A549 (cell line): ENCODE measurements at regions not wholly inside any gene's neighbourhood (a gene's known extent, or its start where the extent isn't known, plus 50 kb on each side); places are given as distances from the start of the nearest gene placed in this dataset.
"Not testable (repeated sequence)": the region's sequence is repeated elsewhere in the genome, so short reads cannot be mapped to it uniquely, and the experiment has no call there.

Experiments
- ATAC-seq, 2 experiments: fragments of 200-7000 bp in 1 of 2; fragments of >200 bp in 1 of 2; cut with Nextera tagmentation in 1 of 2; cut with Tn5 transposase in 1 of 2; 3 replicates each; pipeline versions ENCODE4 v1.8.0 to v1.9.1; 2018 to 2020; ENCODE audit warnings: mild to moderate bottlenecking in 1 of 2, moderate library complexity in 1 of 2
- CTCF ChIA-PET: fragments of 300-600 bp; sonication (Branson Sonifier 250); formaldehyde crosslinking; extraction: SDS; loops from one replicate; lab custom pipeline; 2021; ENCODE audit warnings: antibody characterized with exemption, inconsistent platforms; lab: Yijun Ruan, JAX
- POLR2A ChIA-PET: fragments of 350-600 bp; formaldehyde crosslinking; extraction: SDS; loops from one replicate; lab custom pipeline; 2021; ENCODE audit warnings: antibody characterized with exemption, inconsistent platforms; lab: Yijun Ruan, JAX
- DNase-seq, 2 experiments: peaks; one replicate each; pipeline versions ENCODE4 v3.0.0 to v3.0.0-alpha.2; 2011 to 2016; ENCODE audit warnings: low read depth in 1 of 2, low spot score in 1 of 2
- FAIRE-seq: peaks from 2 replicates; lab custom pipeline; 2011; peaks lifted over from hg19 to GRCh38; lab: Jason Lieb, UNC
- H3K27ac ChIP-seq, 2 experiments: fragments of >200 bp; sonication (Bioruptor Twin); formaldehyde crosslinking; 3 replicates each; pipeline ENCODE4 v1.5.1; 2016 to 2017
- H3K4me1 ChIP-seq: fragments of >200 bp; sonication (Bioruptor Twin); formaldehyde crosslinking; 3 replicates; pipeline ENCODE4 v1.6.1; 2016
- H3K4me2 ChIP-seq: fragments of >200 bp; sonication (Bioruptor Twin); formaldehyde crosslinking; 3 replicates; pipeline ENCODE4 v1.6.1; 2016
- H3K4me3 ChIP-seq: fragments of >200 bp; sonication (Bioruptor Twin); formaldehyde crosslinking; 3 replicates; pipeline ENCODE4 v1.5.1; 2016
- H3K9me3 ChIP-seq: fragments of >200 bp; sonication (Bioruptor Twin); formaldehyde crosslinking; 3 replicates; pipeline ENCODE4 v1.6.1; 2016
- CBX2 ChIP-seq: fragments of 200-600 bp; sonication (generic); IDR thresholded peaks from 2 replicates; pipeline ENCODE4 v1.6.1; 2016; ENCODE audit warnings: low read depth, mild to moderate bottlenecking, borderline replicate concordance
- CHD2 ChIP-seq: fragments of 150-350 bp; IDR thresholded peaks from 2 replicates; pipeline ENCODE4 v1.6.1; 2014; ENCODE audit warnings: low read length; ENCODE audit not compliant: partially characterized antibody
- CHD4 ChIP-seq: fragments of 200-600 bp; sonication (generic); IDR thresholded peaks from 2 replicates; pipeline ENCODE4 v1.6.1; 2016; ENCODE audit warnings: antibody characterized with exemption, mild to moderate bottlenecking, borderline replicate concordance
- CTCF ChIP-seq: fragments of >200 bp; sonication (Bioruptor Twin); formaldehyde crosslinking; IDR thresholded peaks from 3 replicates; pipeline ENCODE4 v1.5.1; 2016
- HDAC2 ChIP-seq: fragments of 200-600 bp; sonication (generic); IDR thresholded peaks from 2 replicates; pipeline ENCODE4 v1.6.1; 2016
- JUN ChIP-seq, 2 experiments: fragments of >200 bp; sonication (Bioruptor Twin); formaldehyde crosslinking; IDR thresholded peaks; 2 replicates in 1 of 2; 3 replicates in 1 of 2; pipeline ENCODE4 v1.6.1; 2016 to 2017
- JUNB ChIP-seq: fragments of >200 bp; sonication (Bioruptor Twin); formaldehyde crosslinking; IDR thresholded peaks from 2 replicates; pipeline ENCODE4 v1.6.1; 2016
- KDM1A ChIP-seq: fragments of 200-600 bp; sonication (generic); IDR thresholded peaks from 2 replicates; pipeline ENCODE4 v1.6.1; 2016; ENCODE audit warnings: low read depth, mild to moderate bottlenecking
- NFE2L2 ChIP-seq: fragments of 150-350 bp; conservative IDR thresholded peaks from 2 replicates; pipeline ENCODE4 v1.6.1; 2014; ENCODE audit warnings: low read length
- NPAS2 ChIP-seq: fragments of 250-450 bp; sonication (Bioruptor Pico); IDR thresholded peaks from 2 replicates; pipeline ENCODE4 v1.8.0; 2022; ENCODE audit warnings: mild to moderate bottlenecking, moderate library complexity, borderline replicate concordance
- NR3C1 ChIP-seq: fragments of >200 bp; sonication (Bioruptor Twin); formaldehyde crosslinking; IDR thresholded peaks from 3 replicates; pipeline ENCODE4 v1.6.1; 2017
- PHF8 ChIP-seq: fragments of 200-600 bp; sonication (generic); IDR thresholded peaks from 2 replicates; pipeline ENCODE4 v1.6.1; 2016; ENCODE audit warnings: low read depth, mild to moderate bottlenecking, antibody characterized with exemption, moderate library complexity, borderline replicate concordance
- RAD21 ChIP-seq, 2 experiments: fragments of >200 bp in 1 of 2; sonication (Bioruptor Twin) in 1 of 2; formaldehyde crosslinking in 1 of 2; IDR thresholded peaks in 1 of 2; conservative IDR thresholded peaks in 1 of 2; 2 replicates in 1 of 2; 3 replicates in 1 of 2; pipeline ENCODE4 v1.6.1; 2012 to 2018; ENCODE audit warnings: inconsistent platforms in 1 of 2
- RCOR1 ChIP-seq: fragments of 150-350 bp; IDR thresholded peaks from 2 replicates; pipeline ENCODE4 v1.6.1; 2014; ENCODE audit warnings: antibody characterized with exemption, low read length, low read depth
- REST ChIP-seq: fragments of 200-600 bp; sonication (generic); IDR thresholded peaks from 2 replicates; pipeline ENCODE4 v1.6.1; 2016; ENCODE audit warnings: antibody characterized with exemption, mild to moderate bottlenecking, moderate library complexity
- RFX5 ChIP-seq: fragments of 450-650 bp; IDR thresholded peaks from 2 replicates; pipeline ENCODE4 v1.7.1; 2014; ENCODE audit warnings: antibody characterized with exemption, mild to moderate bottlenecking, moderate library complexity
- TFCP2L1 ChIP-seq: fragments of 250-450 bp; sonication (Bioruptor Pico); IDR thresholded peaks from 2 replicates; pipeline ENCODE4 v1.5.0; 2021; ENCODE audit warnings: mild to moderate bottlenecking
- ZC3H11A ChIP-seq: fragments of 450-650 bp; IDR thresholded peaks from 2 replicates; pipeline ENCODE4 v1.6.1; 2014; ENCODE audit warnings: antibody characterized with exemption, mild to moderate bottlenecking
- ZSCAN20 ChIP-seq: fragments of 250-450 bp; sonication (Bioruptor Pico); IDR thresholded peaks from 2 replicates; pipeline ENCODE4 v1.8.0; 2022; ENCODE audit warnings: mild to moderate bottlenecking, moderate library complexity
- WGBS: methylation state at CpG from one replicate; pipeline ENCODE4 v1.1.6; 2017; ENCODE audit errors: missing lambda C conversion rate; 5-methylcytosine and 5-hydroxymethylcytosine counted together
- TF ChIP-seq, protein P1 (sequence below): fragments of 450-650 bp; IDR thresholded peaks from 2 replicates; pipeline ENCODE4 v1.6.1; 2014; ENCODE audit warnings: antibody characterized with exemption
- TF ChIP-seq, protein P2 (sequence below): fragments of 150-350 bp; IDR thresholded peaks from 2 replicates; pipeline ENCODE4 v1.6.1; 2014; ENCODE audit warnings: low read depth, mild to moderate bottlenecking, low read length

DNA sequence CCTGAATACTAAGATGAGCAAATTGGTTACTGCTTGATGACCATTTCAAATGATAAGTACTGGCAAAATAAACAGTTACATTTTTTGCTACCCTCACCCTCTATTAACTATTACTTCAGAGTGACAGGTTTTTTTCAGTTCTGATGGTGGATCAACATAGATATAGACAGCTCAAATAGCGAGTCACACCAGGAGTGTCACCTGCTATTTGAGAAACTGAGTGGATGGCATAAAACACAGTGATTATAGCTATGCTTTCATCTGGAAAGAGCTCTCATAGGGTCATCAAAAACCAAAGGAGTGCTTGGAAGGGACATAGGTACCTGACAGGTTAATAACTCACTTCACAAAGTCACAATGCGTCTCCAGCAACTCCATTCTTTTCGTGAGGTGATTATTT, 244.5 kb upstream of the C9orf72 start (continued):
- no peak for TF ChIP-seq CTCF

DNA sequence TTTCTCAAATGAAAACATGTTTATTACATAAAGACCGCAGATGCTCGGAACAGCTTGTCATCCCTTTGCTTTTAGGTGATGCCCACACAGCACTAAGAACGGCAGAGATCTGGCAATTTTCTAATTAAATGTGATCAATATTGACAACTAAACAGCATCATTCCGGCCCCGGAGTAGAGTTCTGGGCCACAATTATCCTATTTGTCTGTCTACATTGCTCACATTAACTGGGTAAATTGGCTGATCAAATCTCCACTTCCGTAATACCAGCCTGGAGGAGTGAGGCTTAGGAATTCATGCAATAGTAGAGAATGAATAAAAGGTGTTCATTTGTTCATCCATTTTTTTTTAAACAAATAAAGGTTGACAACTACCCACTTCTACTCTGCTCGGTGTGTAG, 245.1 kb upstream of the C9orf72 start:
- H3K4me2 ChIP-seq = no peak overlapping the region
- no peak overlapping the region for H3K4me3 ChIP-seq
- WGBS = 23% methylated on average over 7 of the region's 7 CpGs
- no peak for FAIRE-seq
- H3K4me1 ChIP-seq = no peaks in the 10 kb centered on the region
- no peak for TF ChIP-seq CHD2
- TF ChIP-seq ZC3H11A = no peak
- no peak for TF ChIP-seq REST
- no peak for TF ChIP-seq RAD21 (conservative IDR thresholded peaks at IDR 0.05 in 1 of 2, IDR thresholded peaks at IDR 0.05 in 1 of 2)
- no peak for TF ChIP-seq TFCP2L1
- TF ChIP-seq, protein P1, sequence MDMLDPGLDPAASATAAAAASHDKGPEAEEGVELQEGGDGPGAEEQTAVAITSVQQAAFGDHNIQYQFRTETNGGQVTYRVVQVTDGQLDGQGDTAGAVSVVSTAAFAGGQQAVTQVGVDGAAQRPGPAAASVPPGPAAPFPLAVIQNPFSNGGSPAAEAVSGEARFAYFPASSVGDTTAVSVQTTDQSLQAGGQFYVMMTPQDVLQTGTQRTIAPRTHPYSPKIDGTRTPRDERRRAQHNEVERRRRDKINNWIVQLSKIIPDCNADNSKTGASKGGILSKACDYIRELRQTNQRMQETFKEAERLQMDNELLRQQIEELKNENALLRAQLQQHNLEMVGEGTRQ = no peak
- no peak for TF ChIP-seq JUN (IDR thresholded peaks at IDR 0.05)
- no peak for TF ChIP-seq NR3C1
- TF ChIP-seq, all 56 proteins: peak for 0
- POLR2A ChIA-PET = no interaction called here
- CTCF ChIA-PET = no interaction called here
- H3K9me3 ChIP-seq = no peaks in the 10 kb centered on the region
- H3K27ac ChIP-seq = no peak overlapping the region
- ATAC-seq (no peak), DNase-seq (no peak)

DNA sequence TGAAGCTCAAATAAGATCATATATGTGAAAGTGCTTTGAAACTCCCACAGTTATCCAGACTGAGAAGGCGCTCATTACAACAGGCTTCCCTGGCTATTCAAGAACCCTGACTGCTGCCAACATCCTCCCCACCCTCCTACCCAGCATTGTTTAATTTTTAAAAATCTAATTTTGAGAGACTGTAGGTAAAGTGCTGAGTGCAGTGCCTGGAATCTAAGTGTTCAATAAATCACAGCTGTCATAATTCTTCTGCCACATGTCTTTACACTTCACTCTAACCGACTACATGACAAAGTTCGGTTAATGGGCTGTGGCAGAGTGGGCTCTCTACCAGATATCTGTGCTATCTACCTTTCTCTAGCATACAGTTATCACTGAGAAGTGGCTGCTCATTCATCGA, 255.6 kb upstream of the C9orf72 start:
- ChIA-PET CTCF (no interaction called here), POLR2A (no interaction called here)
- ATAC-seq (no peak), DNase-seq (no peak), FAIRE-seq (no peak)
- Histone ChIP-seq H3K4me3 (no peak overlapping the region), H3K27ac (no peak overlapping the region), H3K9me3 (no peaks in the 10 kb centered on the region), H3K4me2 (no peak overlapping the region), H3K4me1 (no peaks in the 10 kb centered on the region)
- WGBS = 25% methylated on average over 4 of the region's 4 CpGs
- no peak for TF ChIP-seq CHD4
- no peak for TF ChIP-seq PHF8
- no peak for TF ChIP-seq RCOR1
- TF ChIP-seq KDM1A = no peak

DNA sequence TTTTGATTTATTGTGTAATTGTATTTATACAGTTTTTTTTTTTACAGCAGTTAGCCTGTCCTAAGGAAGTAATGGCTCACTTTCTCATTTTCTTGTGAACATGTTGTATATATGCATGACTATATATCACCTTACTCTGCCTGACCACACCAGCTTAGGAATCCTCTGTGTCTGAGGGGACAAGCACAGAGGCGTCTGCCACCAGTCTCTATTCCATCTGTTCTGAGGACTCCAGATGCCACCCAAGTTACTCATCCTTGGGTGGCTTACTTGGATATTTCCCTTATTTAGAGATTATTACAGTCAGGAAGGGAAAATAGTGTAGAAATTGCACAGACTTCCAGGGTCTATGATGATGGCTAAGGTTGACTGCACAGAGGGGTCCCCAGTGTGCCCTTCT, 256.3 kb upstream of the C9orf72 start:
- Histone ChIP-seq H3K4me3 (no peak overlapping the region), H3K4me1 (no peaks in the 10 kb centered on the region), H3K27ac (no peak overlapping the region)
- ChIA-PET CTCF (no interaction called here), POLR2A (no interaction called here)
- ATAC-seq = no peak
- WGBS = 0% methylated on average over 1 of the region's 1 CpG
- TF ChIP-seq HDAC2 = no peak
- no peak for TF ChIP-seq JUNB
- TF ChIP-seq, protein P2, sequence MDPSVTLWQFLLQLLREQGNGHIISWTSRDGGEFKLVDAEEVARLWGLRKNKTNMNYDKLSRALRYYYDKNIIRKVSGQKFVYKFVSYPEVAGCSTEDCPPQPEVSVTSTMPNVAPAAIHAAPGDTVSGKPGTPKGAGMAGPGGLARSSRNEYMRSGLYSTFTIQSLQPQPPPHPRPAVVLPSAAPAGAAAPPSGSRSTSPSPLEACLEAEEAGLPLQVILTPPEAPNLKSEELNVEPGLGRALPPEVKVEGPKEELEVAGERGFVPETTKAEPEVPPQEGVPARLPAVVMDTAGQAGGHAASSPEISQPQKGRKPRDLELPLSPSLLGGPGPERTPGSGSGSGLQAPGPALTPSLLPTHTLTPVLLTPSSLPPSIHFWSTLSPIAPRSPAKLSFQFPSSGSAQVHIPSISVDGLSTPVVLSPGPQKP = no peak
- no peak for TF ChIP-seq CHD2
- no peak for TF ChIP-seq NPAS2 (CRISPR knock-in tag)
- no peak for TF ChIP-seq CBX2
- no peak for TF ChIP-seq NFE2L2
- TF ChIP-seq RFX5 = no peak
- TF ChIP-seq ZSCAN20 (CRISPR knock-in tag) = no peak
- TF ChIP-seq, all 56 proteins: peak for 0
- FAIRE-seq (no peak), DNase-seq (no peak)
- Histone ChIP-seq H3K4me2 (no peak overlapping the region), H3K9me3 (no peaks in the 10 kb centered on the region)

- DNase-seq, H3K4me3 ChIP-seq, ATAC-seq, H3K27ac ChIP-seq, CTCF ChIA-PET, H3K9me3 ChIP-seq, FAIRE-seq, POLR2A ChIA-PET, H3K4me2 ChIP-seq, H3K4me1 ChIP-seq: not testable (repeated sequence)
- WGBS = 32% methylated on average over 3 of the region's 3 CpGs
Measured at GRCh38 chr9:27832108-27832507, 258.8 kb upstream of the C9orf72 start.
